ENCODE measurements at regions not wholly inside any gene's neighbourhood (a gene's known extent, or its start where the extent isn't known, plus 50 kb on each side); places are given as distances from the start of the nearest gene placed in this dataset.
"Not testable (repeated sequence)": the region's sequence is repeated elsewhere in the genome, so short reads cannot be mapped to it uniquely, and the experiment has no call there.

DNA sequence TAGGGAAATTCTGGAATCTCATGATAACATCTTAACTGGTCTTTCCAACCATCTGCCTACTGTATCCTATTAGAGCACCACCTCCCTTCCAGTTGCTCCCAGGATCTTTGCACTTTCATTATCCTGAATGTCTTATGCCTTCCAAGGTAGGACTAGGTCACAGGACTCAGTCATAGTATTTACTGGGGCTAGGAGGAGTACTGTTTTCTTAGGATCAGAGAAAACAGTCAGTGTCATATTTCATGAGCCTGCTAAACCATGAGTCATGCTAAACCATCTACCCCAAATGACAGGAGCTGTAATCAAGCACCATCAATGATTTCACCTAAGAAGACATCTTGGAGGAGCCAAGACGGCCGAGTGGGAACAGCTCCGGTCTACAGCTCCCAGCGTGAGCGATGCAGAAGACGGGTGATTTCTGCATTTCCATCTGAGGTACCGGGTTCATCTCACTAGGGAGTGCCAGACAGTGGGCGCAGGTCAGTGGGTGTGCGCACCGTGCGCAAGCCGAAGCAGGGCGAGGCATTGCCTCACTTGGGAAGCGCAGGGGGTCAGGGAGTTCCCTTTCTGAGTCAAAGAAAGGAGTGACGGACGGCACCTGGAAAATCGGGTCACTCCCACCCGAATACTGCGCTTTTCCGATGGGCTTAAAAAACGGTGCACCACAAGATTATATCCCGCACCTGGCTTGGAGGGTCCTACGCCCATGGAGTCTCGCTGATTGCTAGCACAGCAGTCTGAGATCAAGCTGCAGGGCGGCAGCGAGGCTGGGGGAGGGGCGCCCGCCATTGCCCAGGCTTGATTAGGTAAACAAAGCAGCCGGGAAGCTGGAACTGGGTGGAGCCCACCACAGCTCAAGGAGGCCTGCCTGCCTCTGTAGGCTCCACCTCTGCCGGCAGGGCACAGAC, 1439.2 kb upstream of the ACVR2A start:
- DNase-seq (ENCODE audit: low spot score): not testable (repeated sequence)

DNA sequence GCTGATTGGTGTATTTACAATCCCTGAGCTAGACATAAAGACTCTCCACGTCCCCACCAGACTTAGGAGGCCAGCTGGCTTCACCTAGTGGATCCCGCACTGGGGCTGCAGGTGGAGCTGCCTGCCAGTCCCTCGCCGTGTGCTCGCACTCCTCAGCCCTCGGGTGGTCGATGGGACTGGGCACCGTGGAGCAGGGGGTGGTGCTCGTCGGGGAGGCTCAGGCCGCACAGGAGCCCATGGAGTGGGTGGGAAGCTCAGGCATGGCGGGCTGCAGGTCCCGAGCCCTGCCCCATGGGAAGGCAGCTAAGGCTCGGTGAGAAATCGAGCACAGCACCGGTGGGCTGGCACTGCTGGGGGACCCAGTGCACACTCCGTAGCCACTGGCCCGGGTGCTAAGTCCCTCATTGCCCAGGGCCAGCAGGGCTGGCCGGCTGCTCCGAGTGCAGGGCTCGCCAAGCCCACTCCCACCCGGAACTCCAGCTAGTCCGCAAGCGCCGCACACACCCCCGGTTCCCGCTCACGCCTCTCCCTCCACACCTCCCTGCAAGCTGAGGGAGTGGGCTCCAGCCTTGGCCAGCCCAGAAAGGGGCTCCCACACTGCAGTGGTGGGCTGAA, 1441.2 kb upstream of the ACVR2A start:
- DNase-seq (ENCODE audit: low spot score): not testable (repeated sequence)

DNA sequence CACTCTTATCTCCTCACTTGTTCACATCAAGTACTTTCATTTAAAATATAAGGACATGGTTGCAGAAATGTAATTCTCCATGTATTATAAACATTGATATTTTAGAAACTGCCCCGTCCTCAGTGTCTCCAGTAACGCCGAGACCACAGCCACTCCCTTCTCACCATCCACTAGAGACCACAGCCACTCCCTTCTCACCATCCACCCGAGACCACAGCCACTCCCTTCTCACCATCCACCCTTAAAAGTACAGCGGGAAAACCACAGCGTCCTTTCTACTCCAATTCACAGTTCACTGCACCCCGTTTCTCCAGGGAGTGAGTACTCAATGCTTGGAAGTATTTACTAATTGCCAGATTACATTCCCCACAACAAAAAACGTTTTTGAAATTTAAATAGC, 1452.2 kb upstream of the ACVR2A start:
- DNase-seq (ENCODE audit: low spot score): no peak

DNA sequence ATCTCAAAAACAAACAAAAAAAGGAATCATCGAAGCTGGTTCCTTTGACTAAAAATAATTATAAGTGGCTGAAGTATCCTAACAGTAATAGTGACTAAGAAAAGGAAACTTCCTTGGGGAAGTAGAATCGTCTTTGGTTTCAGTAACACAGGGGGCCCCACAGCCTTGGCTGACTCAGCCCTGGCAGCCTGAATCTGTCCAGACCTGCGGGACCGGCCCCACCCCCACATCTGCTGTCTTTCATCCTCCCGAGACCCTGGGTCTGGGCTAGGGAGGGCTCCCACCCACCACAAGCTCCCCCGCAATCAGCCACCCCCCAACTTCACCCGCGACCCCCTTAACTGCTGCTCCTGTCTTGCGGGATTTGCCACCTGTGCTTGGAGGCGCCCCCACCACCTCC, 1452.6 kb upstream of the ACVR2A start:
- no peak for DNase-seq (ENCODE audit: low spot score)

DNA sequence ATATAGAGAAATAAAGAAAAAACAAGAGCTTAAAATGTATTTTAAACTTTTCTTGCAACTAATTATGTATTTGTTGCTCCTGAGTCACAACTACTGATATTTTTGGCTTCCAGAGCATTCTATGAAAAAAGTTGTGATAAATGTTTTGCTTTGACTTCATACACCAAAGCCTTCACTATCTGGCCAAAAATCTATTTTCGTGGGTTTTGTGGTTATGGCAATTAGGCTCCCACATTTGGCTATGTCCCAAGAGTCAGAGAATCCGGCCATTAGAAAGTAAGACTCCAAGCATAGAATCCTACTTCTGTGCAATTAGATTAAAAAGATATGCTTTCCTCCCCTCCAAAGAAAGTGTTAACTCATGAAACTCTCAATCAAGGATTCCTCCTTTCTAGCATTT, 1456.1 kb upstream of the ACVR2A start:
- DNase-seq (ENCODE audit: low spot score): no peak

DNA sequence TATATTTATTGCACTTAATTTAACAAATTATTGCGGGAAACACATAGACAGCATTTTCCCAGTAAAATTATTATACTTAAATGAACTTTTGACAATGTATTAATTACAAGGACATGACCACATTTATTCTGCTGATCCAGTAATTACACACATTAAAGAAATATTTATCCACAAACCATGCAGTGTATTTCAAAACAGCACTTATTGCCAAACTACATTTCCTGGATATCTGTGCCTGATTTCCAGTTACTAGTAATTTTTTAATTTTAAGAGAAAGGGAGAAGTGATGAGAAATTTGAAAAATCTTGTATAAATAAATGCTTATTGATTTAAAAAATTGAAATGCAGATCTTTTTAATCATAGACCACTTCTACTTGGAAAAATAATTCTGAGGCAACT, 1458.7 kb upstream of the ACVR2A start:
- no peak for DNase-seq (ENCODE audit: low spot score)

DNA sequence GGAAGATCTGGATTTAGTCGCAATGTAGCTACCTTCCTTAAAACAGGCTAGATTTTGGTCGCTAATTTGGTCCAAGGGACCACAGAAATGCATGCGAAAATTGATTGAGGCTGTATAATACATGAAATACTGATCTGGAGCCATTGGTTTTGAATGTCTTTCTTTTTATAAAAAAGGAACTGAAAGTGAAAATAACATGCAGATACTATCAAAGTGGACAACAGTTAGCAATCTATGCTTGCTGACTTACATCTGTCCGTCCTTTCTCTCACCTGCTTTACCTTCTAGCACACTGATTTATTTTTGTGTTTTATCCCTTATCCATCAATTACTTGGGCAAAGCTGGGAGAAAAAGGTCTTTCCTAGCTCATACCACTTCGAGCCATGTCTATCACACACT, 1459.8 kb upstream of the ACVR2A start:
- DNase-seq (ENCODE audit: low spot score): no peak

DNA sequence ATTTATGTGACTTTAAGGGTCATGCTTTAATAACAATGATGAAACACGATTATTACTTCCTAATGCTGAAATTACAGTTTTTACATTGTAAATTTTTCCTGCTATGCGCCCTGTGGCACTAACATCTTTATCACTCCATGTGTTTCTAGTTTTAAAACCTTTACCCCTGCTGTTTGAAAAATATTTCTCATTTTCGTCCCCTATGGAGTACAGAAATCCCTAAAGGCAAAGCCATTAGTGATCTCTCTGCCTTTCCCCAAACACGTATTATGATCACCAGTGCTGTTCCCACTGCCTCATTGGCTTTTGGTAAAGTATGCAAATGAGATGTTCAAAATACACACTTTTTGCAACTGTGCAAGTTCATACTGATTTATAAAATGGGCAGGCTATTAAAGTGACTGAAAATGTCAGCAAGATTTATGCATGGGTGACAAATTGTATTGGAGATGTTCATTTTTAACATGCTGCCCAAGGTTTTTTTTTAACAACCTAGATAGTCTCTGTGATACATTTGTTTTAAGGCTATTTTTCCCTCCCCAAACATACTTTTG, 1468.2 kb upstream of the ACVR2A start:
- DNase-seq (ENCODE audit: low spot score): no peak

DNA sequence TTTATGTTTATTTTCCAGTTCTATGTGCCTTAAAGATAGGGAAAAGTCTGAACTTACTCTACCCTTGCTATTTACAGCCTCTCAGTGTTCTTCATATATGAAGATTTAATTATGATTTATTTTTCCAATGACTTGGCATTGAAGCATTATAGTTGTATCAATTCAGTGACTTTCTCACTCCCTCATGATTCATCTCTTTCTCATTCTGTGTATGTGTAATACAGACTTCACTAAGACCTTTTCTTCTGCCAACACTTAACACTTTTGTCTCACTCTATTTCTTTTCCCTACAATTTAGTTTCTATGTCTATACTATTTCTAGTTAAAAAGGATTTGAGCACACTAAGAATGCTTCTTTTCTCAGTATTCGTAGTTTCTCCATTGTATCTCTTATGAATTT, 1470.3 kb upstream of the ACVR2A start:
- no peak for DNase-seq (ENCODE audit: low spot score)

DNA sequence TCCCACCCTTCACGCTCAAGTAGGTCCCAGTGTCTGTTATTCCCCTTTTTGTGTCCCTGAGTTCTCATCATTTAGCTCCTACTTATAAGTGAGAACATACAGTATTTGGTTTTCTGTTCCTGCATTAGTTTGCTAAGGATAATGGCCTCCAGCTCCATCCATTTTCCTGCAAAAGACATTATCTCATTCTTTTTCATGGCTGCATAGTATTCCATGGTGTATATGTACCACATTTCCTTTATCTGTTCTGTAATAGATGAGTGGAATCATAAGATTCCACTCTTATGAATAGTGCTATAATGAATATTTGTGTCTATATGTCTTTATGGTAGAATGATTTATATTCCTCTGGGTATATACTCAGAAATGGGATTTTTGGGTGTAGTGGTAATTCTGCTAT, 1473.5 kb upstream of the ACVR2A start:
- DNase-seq (ENCODE audit: low spot score): not testable (repeated sequence)

DNA sequence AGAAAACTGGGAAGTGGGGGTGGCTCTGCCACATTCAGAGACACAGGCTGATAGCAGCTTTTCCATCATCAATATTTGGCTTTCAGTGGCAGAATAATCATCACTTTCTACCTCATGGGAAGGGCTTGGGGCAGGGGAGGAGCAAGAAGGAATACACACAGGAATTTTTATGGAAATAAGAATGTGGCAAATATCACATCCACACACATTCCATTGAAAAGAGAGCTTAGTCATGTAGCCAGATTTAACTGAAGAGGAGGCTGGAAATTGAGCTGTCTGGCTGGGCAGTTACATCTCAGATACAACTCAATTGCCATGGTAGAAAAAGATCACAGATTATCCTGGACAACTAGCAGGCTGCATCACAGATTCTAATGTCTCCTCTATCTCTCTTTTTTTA, 1474.0 kb upstream of the ACVR2A start:
- peak; percentile 51 for DNase-seq (ENCODE audit: low spot score)

DNA sequence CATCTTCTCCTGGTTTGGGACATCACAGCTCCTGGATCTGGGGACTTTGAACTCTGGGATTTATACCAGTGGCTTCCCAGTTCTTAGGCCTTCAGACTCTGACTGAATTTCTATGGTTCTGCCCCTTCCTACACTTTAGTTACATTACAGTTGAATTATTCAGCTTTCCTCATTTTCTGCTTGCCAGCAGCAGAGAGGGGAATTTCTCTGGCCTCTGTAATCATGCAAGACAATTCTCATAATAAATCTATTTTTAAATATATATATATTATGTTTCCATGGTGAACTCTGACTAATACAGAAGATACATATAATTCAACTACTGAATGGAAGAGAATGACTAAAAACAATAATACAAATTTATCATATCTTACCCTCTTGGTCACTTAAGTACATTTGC, 1478.6 kb upstream of the ACVR2A start:
- DNase-seq (ENCODE audit: low spot score): no peak

DNA sequence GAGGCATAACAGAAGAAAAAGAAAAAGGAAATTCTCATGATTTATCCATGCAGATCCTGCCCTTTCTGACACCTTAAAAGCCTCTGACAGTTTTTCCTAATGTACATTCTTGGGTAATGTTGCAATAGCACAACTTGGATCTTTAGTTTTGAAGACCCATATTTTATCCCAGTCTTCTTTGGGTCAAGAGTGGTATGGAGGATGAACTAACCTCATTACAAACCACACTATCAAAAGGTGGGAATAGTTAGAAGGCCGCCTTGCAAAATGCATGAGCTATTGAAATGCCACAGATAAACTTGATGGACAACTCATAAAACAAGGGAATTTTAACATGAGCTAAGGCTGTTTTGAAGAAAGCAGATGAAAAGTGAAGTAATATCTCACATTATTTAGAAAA, 1479.8 kb upstream of the ACVR2A start:
- no peak for DNase-seq (ENCODE audit: low spot score)

DNA sequence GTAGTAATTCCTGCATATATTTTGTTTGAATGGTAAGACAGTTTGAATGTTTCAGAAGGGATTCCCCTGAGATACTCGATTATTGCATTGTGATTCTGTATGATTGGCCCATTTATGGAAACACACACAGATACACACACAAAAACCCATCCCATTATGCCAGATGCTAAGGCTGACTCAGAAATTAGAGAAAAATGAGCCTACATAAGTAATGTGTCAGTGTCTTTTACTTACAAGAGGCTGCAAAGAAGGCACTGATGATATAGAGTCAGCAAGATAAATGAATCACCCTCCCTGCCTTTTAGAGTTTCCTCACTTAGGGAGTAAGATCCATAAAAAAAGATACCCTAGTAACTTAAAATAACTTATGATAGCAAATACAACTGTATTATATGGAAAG, 1481.1 kb upstream of the ACVR2A start:
- no peak for DNase-seq (ENCODE audit: low spot score)

DNA sequence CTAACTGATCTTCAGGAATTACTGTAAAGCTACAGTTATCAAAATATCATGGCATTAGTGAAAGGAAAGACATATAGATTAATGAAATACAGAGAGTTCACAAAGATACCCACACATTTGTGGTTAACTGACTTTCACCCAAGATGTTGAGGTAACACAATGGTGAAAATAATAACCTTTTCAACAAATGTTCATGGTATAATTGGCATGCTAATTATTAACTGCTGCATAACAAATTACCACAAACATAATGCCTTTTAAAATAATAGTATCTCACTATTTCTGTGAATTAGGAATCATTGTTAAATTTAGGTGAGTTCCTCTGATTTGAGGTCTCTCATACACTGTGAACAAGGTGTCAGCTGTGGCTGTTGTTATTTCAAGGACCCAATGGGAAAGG, 1493.1 kb upstream of the ACVR2A start:
- DNase-seq (ENCODE audit: low spot score): no peak

DNA sequence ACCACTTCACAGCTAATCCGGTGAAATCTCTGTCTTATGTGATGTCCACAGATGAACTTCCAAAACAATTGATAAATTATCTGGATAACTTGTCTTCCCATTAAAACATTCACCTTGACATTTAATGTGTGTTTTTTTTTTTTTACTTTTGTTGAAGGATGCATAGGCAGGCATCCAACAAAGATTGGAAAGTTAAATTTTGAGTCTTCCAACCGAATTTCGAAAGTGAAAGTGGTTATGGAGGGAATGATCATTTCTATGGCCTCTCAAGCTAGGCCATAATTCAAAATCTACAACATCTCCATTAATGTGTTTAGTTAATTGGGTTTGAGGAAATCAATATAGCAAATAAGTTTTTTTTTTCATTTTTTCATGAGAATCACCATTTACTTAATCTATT, 1495.5 kb upstream of the ACVR2A start:
- no peak for DNase-seq (ENCODE audit: low spot score)

DNA sequence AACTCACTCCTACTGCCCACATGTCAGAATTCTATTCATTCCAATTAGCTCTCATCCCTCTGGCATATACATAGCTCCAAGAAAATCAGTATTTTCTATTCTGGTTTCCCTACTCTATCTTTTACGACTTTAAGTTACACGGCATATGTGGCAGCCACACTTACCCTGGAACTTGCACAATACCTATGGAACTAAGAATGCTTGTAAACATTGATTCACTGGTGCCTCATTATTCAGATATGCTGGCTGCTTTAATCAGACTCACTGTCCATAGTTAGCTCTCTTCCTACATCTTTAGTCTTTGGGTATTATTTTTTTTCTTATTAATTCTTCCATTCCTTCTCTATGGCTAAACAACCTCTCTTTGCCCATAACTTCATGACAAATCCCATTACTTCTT, 1519.9 kb upstream of the ACVR2A start:
- DNase-seq (ENCODE audit: low spot score): no peak

DNA sequence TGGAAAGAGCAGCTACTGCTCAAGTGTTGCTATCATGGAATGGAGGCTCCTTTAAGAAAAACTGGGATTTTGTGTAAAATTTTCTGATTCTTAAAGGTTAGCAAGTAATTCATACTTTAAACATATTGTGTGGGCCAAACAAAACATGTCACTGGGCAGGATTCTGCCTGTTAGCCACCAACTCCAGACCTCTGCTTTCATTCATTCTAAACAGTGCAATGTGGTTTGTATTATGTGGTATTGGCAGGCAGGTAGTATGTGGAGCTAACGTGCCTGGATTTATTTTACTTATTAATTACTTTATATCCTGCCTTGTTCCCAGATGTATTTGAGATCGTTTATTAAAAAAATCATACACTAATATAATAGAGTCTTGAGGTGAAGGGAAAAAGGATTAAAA, 1521.3 kb upstream of the ACVR2A start:
- DNase-seq (ENCODE audit: low spot score): no peak

DNA sequence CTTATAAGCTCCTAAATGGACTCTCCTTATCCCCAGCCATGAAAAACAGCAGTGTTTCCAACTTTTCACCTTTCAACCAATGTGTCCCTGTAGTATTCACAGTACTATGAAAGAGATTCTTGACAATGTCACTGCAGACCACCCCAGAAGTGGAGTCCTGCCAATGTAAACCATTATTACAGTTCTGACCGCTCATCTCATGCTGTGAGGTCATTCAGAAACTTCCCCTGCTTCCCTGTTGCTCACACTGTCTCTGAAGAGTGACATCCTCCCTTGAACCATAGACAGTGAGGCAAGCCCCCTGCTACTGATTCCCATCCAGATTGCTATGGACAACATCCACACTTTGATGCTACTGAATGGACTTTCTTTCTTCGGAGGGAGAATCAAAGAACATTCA, 1523.7 kb upstream of the ACVR2A start:
- no peak for DNase-seq (ENCODE audit: low spot score)

DNA sequence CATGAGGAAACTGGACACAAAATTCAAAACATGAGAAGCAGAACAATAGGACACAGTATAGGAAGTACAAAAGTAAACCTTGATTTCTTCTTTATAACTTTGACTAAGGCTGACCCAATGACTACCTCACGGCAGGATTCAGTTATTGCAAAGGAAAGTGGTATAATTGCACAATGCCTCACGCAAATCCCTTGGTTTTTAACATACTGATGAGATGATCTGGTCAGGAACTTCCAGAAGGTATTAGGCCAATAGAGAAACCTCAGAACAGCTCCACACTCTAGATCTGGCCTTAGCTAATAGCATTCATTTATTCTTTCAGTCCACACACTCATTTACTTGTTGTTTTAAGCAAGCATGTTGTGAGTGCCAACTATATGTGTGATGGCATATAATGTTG, 1526.9 kb upstream of the ACVR2A start:
- DNase-seq (ENCODE audit: low spot score): peak; percentile 46

DNA sequence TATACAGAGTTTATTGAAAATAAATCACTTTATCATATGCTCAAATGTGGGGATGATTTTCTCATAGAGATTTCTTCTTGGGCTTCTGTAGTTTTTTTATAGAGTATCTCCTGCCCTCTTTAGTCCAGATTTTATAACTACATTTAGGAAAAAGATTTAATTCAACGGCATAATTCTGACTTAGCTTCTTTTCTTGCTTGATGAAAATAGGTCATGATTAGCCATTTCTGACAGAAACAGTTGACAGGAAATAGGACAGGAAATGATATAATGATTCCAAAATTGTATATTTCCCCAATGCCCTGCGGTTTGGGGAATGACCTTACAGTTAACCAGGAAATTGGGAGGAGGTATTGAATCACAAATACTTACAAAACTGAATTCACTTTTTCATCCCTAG, 1531.9 kb upstream of the ACVR2A start:
- DNase-seq (ENCODE audit: low spot score): peak; percentile 19

DNA sequence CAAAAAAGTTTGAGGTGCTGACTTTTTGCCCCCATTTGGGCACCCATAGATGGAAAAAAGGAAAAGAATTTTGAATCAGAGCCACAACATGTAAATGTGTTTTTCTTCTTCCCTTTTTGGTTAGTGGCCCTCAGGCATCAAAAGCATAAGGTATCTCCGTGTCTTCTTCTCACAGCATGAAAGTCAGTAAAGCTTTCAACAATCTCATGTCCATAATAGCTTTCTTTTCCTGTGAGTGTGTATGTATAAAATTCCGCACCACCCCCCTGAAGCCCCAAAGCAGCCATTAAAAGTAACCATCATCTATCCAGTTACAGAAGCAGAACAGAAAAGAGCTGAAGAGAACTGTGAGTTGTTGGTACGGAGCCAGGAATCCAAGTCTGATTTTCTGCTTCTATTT, 1539.7 kb upstream of the ACVR2A start:
- DNase-seq (ENCODE audit: low spot score): no peak

DNA sequence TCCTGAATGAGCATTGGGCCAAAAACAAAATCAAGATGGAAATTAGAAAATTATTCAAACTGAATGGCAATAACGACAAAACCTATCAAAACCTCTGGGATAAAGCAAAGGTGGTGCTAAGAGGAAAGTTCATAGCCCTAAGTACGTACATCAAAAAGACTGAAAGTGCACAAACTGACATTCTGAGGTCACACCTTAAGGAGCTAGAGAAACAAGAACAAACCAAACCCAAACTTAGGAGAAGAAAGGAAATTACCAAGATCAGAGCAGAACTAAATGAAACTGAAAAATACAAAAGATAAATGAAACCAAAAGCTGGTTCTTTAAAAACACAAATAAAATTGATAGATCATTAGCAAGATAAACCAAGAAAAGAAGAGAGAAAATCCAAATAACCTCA, 1543.5 kb upstream of the ACVR2A start:
- no peak for DNase-seq (ENCODE audit: low spot score)
